Stimulated activated CD8-positive, alpha-beta memory T cell treated with anti-CD3 and anti-CD28 coated beads, Interleukin-4, amount 100 ng/mL, for 24 hours (primary cell): ENCODE measurements at regions not wholly inside any gene's neighbourhood (a gene's known extent, or its start where the extent isn't known, plus 50 kb on each side); places are given as distances from the start of the nearest gene placed in this dataset.
"Not testable (repeated sequence)": the region's sequence is repeated elsewhere in the genome, so short reads cannot be mapped to it uniquely, and the experiment has no call there.

Source experiments
- DNase-seq: peaks from one replicate; pipeline ENCODE4 v3.0.0-alpha.2; 2020; ENCODE audit warnings: low read depth

- DNase-seq: not testable (repeated sequence)
Observed at GRCh38 chr15:85196697-85197096, 183.7 kb upstream of the AKAP13 start.

GRCh38 chr15:85197582-85197981, 182.8 kb upstream of the AKAP13 start:
- DNase-seq: not testable (repeated sequence)

- DNase-seq: not testable (repeated sequence)
Observed at GRCh38 chr15:85198432-85198831, 182.0 kb upstream of the AKAP13 start.

- DNase-seq: not testable (repeated sequence)
Observed at GRCh38 chr15:85200215-85200614, 180.2 kb upstream of the AKAP13 start.

GRCh38 chr15:85201118-85201793, 179.1 kb upstream of the AKAP13 start:
- DNase-seq: not testable (repeated sequence)

- DNase-seq: not testable (repeated sequence)
Observed at GRCh38 chr15:85204481-85204880, 175.9 kb upstream of the AKAP13 start.

- DNase-seq: not testable (repeated sequence)
Observed at GRCh38 chr15:85233791-85234325, 146.5 kb upstream of the AKAP13 start.

- not testable (repeated sequence) for DNase-seq
Observed at GRCh38 chr15:85234450-85235196, 145.8 kb upstream of the AKAP13 start.

GRCh38 chr15:85244056-85244455, 136.3 kb upstream of the AKAP13 start:
- DNase-seq: not testable (repeated sequence)

GRCh38 chr15:85250938-85251542, 129.4 kb upstream of the AKAP13 start:
- not testable (repeated sequence) for DNase-seq

- DNase-seq: not testable (repeated sequence)
Observed at GRCh38 chr15:85253196-85253915, 127.0 kb upstream of the AKAP13 start.

- DNase-seq: not testable (repeated sequence)
Observed at GRCh38 chr15:85254961-85255360, 125.4 kb upstream of the AKAP13 start.

GRCh38 chr15:85255502-85255901, 124.9 kb upstream of the AKAP13 start:
- not testable (repeated sequence) for DNase-seq

- not testable (repeated sequence) for DNase-seq
Observed at GRCh38 chr15:85256009-85256997, 124.1 kb upstream of the AKAP13 start.

- DNase-seq: not testable (repeated sequence)
Observed at GRCh38 chr15:85258062-85258445, 122.3 kb upstream of the AKAP13 start.

GRCh38 chr15:85258559-85259209, 121.7 kb upstream of the AKAP13 start:
- DNase-seq: not testable (repeated sequence)

GRCh38 chr15:85260526-85260925, 119.9 kb upstream of the AKAP13 start:
- DNase-seq: not testable (repeated sequence)

GRCh38 chr15:85262461-85263055, 117.8 kb upstream of the AKAP13 start:
- DNase-seq: not testable (repeated sequence)

- DNase-seq: not testable (repeated sequence)
Observed at GRCh38 chr15:85263842-85264440, 116.5 kb upstream of the AKAP13 start.
